Upper lobe of right lung (tissue), 1 donor: ENCODE measurements at regions not wholly inside any gene's neighbourhood (a gene's known extent, or its start where the extent isn't known, plus 50 kb on each side); places are given as distances from the start of the nearest gene placed in this dataset.
A peak's percentile ranks its signal among the peaks of the same experiment; 100 is the strongest.

Experiments used
- ATAC-seq: fragments of 200-7000 bp; cut with Tn5 transposase; one replicate; pipeline ENCODE4 v1.9.1; 2020; ENCODE audit warnings: mild to moderate bottlenecking, moderate library complexity
- DNase-seq: peaks from one replicate; pipeline ENCODE4 v3.0.0-alpha.2; 2020
- H3K27ac ChIP-seq: fragments of 200-600 bp; one replicate; pipeline ENCODE4 v1.8.0; 2022
- H3K27me3 ChIP-seq: fragments of 200-600 bp; one replicate; pipeline ENCODE4 v1.8.0; 2022; ENCODE audit warnings: mild to moderate bottlenecking
- H3K36me3 ChIP-seq: fragments of 200-600 bp; one replicate; pipeline ENCODE4 v1.8.0; 2022
- H3K4me1 ChIP-seq: fragments of 200-600 bp; one replicate; pipeline ENCODE4 v1.8.0; 2022
- H3K4me3 ChIP-seq: fragments of 200-600 bp; one replicate; pipeline ENCODE4 v1.8.0; 2022; ENCODE audit warnings: mild to moderate bottlenecking
- H3K9me3 ChIP-seq: fragments of 200-600 bp; one replicate; pipeline ENCODE4 v1.8.0; 2022
- intact Hi-C: fragments of 100-400 bp; cut with DNase I; formaldehyde crosslinking; loops from one replicate; pipeline ENCODE4 v1.11.0; 2022
- TF ChIP-seq, protein P1 (sequence below): fragments of 200-600 bp; IDR thresholded peaks from one replicate; pipeline ENCODE4 v1.8.0; 2022; ENCODE audit warnings: antibody characterized with exemption
- donor health status: DM: no; HTN: yes; CAD: no; lungs with severe emphysema.

GRCh38 chr1:157400766-157401165, 151.5 kb downstream of the FCRL5 start:
- no peak for DNase-seq
- intact Hi-C loops, result no loop called here
- H3K27me3 ChIP-seq, result peaks cover 3% of the 10 kb centered on the region
- H3K36me3 ChIP-seq, result no peaks in the 10 kb centered on the region
- ATAC-seq, result peak; percentile 8
- no peaks in the 10 kb centered on the region for H3K4me1 ChIP-seq
- no peak overlapping the region for H3K27ac ChIP-seq
- no peak overlapping the region for H3K4me3 ChIP-seq
- no peaks in the 10 kb centered on the region for H3K9me3 ChIP-seq
- TF ChIP-seq, protein P1, sequence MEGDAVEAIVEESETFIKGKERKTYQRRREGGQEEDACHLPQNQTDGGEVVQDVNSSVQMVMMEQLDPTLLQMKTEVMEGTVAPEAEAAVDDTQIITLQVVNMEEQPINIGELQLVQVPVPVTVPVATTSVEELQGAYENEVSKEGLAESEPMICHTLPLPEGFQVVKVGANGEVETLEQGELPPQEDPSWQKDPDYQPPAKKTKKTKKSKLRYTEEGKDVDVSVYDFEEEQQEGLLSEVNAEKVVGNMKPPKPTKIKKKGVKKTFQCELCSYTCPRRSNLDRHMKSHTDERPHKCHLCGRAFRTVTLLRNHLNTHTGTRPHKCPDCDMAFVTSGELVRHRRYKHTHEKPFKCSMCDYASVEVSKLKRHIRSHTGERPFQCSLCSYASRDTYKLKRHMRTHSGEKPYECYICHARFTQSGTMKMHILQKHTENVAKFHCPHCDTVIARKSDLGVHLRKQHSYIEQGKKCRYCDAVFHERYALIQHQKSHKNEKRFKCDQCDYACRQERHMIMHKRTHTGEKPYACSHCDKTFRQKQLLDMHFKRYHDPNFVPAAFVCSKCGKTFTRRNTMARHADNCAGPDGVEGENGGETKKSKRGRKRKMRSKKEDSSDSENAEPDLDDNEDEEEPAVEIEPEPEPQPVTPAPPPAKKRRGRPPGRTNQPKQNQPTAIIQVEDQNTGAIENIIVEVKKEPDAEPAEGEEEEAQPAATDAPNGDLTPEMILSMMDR, result no peak

GRCh38 chr1:157399984-157400382, 152.3 kb downstream of the FCRL5 start:
- Histone ChIP-seq H3K4me3 (no peak overlapping the region), H3K4me1 (no peaks in the 10 kb centered on the region), H3K27me3 (peaks cover 3% of the 10 kb centered on the region), H3K27ac (no peak overlapping the region), H3K36me3 (no peaks in the 10 kb centered on the region), H3K9me3 (no peaks in the 10 kb centered on the region)
- intact Hi-C loops, result no loop called here
- DNase-seq (no peak), ATAC-seq (peak; percentile 69)
- TF ChIP-seq, protein P1, result no peak

DNA sequence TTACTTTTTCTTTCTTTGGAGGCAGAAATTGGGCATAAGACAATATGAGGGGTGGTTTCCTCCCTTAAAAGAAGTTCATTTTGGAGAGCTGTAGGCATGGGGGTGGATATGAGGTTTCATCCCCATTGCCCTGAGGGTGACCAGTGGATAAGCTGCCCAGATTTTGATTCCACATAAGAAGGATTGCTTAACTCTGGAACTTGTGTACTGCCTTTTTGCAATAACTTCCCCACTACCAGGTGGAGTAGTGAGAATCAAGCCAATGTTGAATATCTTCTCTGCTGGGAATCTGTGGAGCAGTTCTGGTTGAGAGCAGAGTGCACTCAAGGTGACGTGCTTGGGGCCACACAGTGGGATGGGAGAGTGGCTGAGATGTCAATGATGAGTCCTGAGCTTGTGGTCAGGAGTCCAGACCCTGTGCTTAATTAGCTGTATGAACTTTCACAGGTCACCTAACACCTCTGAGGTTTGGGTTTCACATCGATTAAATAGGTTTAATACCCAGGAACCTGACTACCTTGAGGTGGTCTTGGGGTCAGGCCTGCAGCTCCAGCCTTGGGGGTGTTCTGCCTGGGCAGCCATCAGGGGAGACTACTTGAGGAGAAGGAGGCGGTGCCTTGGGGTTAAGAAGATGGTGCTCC, 152.9 kb downstream of the FCRL5 start:
- H3K4me1 ChIP-seq, result no peaks in the 10 kb centered on the region
- ATAC-seq, result no peak
- DNase-seq, result no peak
- H3K27me3 ChIP-seq, result peaks cover 3% of the 10 kb centered on the region
- H3K9me3 ChIP-seq, result no peaks in the 10 kb centered on the region
- intact Hi-C loops, result no loop called here
- H3K36me3 ChIP-seq, result no peaks in the 10 kb centered on the region
- TF ChIP-seq, protein P1, result no peak
- no peak overlapping the region for H3K27ac ChIP-seq
- no peak overlapping the region for H3K4me3 ChIP-seq

GRCh38 chr1:157390651-157391050, 161.7 kb downstream of the FCRL5 start:
- ATAC-seq, result no peak
- DNase-seq, result no peak

DNA sequence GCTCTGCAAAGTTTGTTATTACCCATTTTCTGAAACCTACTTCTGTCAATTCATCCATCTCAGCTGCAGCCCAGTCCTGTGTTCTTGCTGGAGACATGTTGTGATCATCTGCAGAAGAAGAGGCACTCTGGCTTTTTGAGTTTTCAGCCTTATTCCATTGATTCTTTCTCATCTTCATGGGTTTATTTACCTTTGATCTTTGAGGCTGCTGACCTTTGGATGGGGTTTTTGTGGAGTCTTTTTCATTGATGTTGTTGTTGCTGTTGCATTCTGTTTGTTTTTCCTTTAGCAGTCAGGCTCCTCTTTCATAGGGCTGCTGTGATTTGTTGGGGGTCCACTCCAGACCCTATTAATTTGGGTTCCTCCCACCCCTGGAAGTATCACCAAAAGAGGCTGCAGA, 164.3 kb downstream of the FCRL5 start:
- no peaks in the 10 kb centered on the region for H3K27me3 ChIP-seq
- H3K4me1 ChIP-seq, result no peaks in the 10 kb centered on the region
- ATAC-seq (no peak), DNase-seq (no peak)
- H3K9me3 ChIP-seq, result no peaks in the 10 kb centered on the region
- TF ChIP-seq, protein P1, result no peak
- H3K36me3 ChIP-seq, result no peaks in the 10 kb centered on the region
- no peak overlapping the region for H3K27ac ChIP-seq
- intact Hi-C loops, result no loop called here
- no peak overlapping the region for H3K4me3 ChIP-seq

More at GRCh38 chr1:157390651-157391050, 161.7 kb downstream of the FCRL5 start:
- no peaks in the 10 kb centered on the region for H3K9me3 ChIP-seq
- TF ChIP-seq, protein P1, result no peak
- H3K4me1 ChIP-seq, result no peaks in the 10 kb centered on the region
- no peak overlapping the region for H3K27ac ChIP-seq
- H3K27me3 ChIP-seq, result no peaks in the 10 kb centered on the region
- intact Hi-C loops, result no loop called here
- no peak overlapping the region for H3K4me3 ChIP-seq
- no peaks in the 10 kb centered on the region for H3K36me3 ChIP-seq

GRCh38 chr1:157384258-157384657, 168.1 kb downstream of the FCRL5 start:
- Histone ChIP-seq H3K27me3 (no peaks in the 10 kb centered on the region), H3K4me1 (no peaks in the 10 kb centered on the region), H3K4me3 (no peak overlapping the region), H3K27ac (no peak overlapping the region), H3K36me3 (no peaks in the 10 kb centered on the region), H3K9me3 (no peaks in the 10 kb centered on the region)
- TF ChIP-seq, protein P1, result no peak
- intact Hi-C loops, result no loop called here
- DNase-seq (no peak), ATAC-seq (no peak)
